SU-DHL-6 (cell line): ENCODE measurements at regions not wholly inside any gene's neighbourhood (a gene's known extent, or its start where the extent isn't known, plus 50 kb on each side); places are given as distances from the start of the nearest gene placed in this dataset.

Experiments used
- EZH2phosphoT487 ChIP-seq: fragments of 200-600 bp; sonication (generic), shearing (Covaris generic); conservative IDR thresholded peaks from 2 replicates; pipeline ENCODE4 v1.6.1; 2018; ENCODE audit warnings: mild to moderate bottlenecking, antibody characterized with exemption, low read length, moderate library complexity, mixed read lengths
- TF ChIP-seq, protein P1 (sequence below): fragments of 200-600 bp; sonication (generic); IDR thresholded peaks from one replicate; pipeline ENCODE4 v1.5.1; 2017; ENCODE audit warnings: antibody characterized with exemption, mild to moderate bottlenecking, low read length, moderate library complexity; ENCODE audit not compliant: insufficient read depth, poor library complexity, severe bottlenecking

DNA sequence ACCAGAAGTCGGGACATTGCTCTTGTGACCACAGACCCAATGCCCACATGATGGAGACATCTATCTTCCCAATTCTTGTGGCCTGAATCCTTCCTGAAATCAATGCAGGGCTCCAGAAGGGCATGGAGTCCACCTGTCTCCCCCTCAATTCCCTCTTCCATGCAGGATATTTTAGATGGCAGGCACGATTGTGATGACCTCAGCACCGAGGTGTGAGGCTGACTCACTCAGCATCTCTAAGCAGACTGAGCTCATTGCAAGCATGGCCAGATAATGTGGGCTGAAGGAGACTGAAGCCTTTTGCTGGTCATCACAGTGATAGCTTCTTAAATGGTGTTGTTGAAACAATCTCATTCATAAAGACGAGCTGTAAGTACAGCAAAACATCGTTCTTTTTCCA lies 374.9 kb upstream of the PODXL start:
- TF ChIP-seq, protein P1, sequence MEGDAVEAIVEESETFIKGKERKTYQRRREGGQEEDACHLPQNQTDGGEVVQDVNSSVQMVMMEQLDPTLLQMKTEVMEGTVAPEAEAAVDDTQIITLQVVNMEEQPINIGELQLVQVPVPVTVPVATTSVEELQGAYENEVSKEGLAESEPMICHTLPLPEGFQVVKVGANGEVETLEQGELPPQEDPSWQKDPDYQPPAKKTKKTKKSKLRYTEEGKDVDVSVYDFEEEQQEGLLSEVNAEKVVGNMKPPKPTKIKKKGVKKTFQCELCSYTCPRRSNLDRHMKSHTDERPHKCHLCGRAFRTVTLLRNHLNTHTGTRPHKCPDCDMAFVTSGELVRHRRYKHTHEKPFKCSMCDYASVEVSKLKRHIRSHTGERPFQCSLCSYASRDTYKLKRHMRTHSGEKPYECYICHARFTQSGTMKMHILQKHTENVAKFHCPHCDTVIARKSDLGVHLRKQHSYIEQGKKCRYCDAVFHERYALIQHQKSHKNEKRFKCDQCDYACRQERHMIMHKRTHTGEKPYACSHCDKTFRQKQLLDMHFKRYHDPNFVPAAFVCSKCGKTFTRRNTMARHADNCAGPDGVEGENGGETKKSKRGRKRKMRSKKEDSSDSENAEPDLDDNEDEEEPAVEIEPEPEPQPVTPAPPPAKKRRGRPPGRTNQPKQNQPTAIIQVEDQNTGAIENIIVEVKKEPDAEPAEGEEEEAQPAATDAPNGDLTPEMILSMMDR: no peak
- no peak for TF ChIP-seq EZH2phosphoT487
